GM12878 (cell line): ENCODE measurements at regions not wholly inside any gene's neighbourhood (a gene's known extent, or its start where the extent isn't known, plus 50 kb on each side); places are given as distances from the start of the nearest gene placed in this dataset.

Experiments used
- ATAC-seq: fragments of 200-7000 bp; cut with Tn5 transposase; 3 replicates; pipeline ENCODE4 v1.9.1; 2020; ENCODE audit warnings: mild to moderate bottlenecking, moderate library complexity
- BruUV-seq: library from RNA; stranded (reverse); fragments of 400-500 nt; replicated peaks from 2 replicates; lab custom pipeline; 2021; lab: Mats Ljungman, UMichigan
- CTCF ChIA-PET: fragments of 300-600 bp; sonication (Branson Sonifier 250); formaldehyde crosslinking; extraction: SDS; loops from one replicate; lab custom pipeline; 2021; ENCODE audit warnings: inconsistent platforms; lab: Yijun Ruan, JAX
- POLR2A ChIA-PET: fragments of 350-600 bp; formaldehyde crosslinking; extraction: SDS; loops from one replicate; lab custom pipeline; 2021; ENCODE audit warnings: inconsistent platforms; lab: Charles Lee
- RAD21 ChIA-PET: fragments of 300-600 bp; sonication (Branson Sonifier 250); formaldehyde crosslinking; loops from one replicate; lab custom pipeline; 2023; ENCODE audit warnings: antibody characterized with exemption; ENCODE audit not compliant: unreplicated experiment; lab: Charles Lee
- SMC1A ChIA-PET: fragments of 300-600 bp; sonication (Branson Sonifier 250); formaldehyde crosslinking; loops from one replicate; lab custom pipeline; 2023; ENCODE audit not compliant: unreplicated experiment, uncharacterized antibody; lab: Charles Lee
- DNase-seq: peaks from one replicate; pipeline ENCODE4 v3.0.0-alpha.2; 2011; ENCODE audit warnings: low read depth, low spot score
- FAIRE-seq: peaks from 3 replicates; lab custom pipeline; 2011; peaks lifted over from hg19 to GRCh38; lab: Jason Lieb, UNC
- H2AFZ ChIP-seq: 2 replicates; pipeline ENCODE4 v1.6.0; 2011; ENCODE audit warnings: low read depth, low read length, control low read depth; ENCODE audit not compliant: control insufficient read depth
- H3K27ac ChIP-seq: 2 replicates; pipeline ENCODE4 v1.5.1; 2011; ENCODE audit warnings: control low read depth; ENCODE audit not compliant: control insufficient read depth, insufficient read depth
- H3K27me3 ChIP-seq, 2 experiments: replicated peaks in 1 of 2; 2 replicates each; pipeline versions ENCODE4 v1.6.0 to v1.6.1; 2011; ENCODE audit warnings: low read length in 1 of 2; ENCODE audit not compliant: control insufficient read depth in 2 of 2, insufficient read depth in 2 of 2
- H3K36me3 ChIP-seq, 2 experiments: 2 replicates each; pipeline ENCODE4 v1.5.1; 2011; ENCODE audit warnings: low read length in 1 of 2; ENCODE audit not compliant: control insufficient read depth in 2 of 2, insufficient read depth in 2 of 2
- H3K4me1 ChIP-seq: 2 replicates; pipeline ENCODE4 v1.6.1; 2011; ENCODE audit warnings: mild to moderate bottlenecking, low read length, moderate library complexity, mixed read lengths; ENCODE audit not compliant: control insufficient read depth, insufficient read depth
- H3K4me2 ChIP-seq: 2 replicates; pipeline ENCODE4 v1.6.0; 2011; ENCODE audit warnings: control low read depth; ENCODE audit not compliant: control insufficient read depth, insufficient read depth
- H3K4me3 ChIP-seq: fragments of 200-600 bp; sonication (generic); 2 replicates; pipeline ENCODE4 v1.5.1; 2016
- H3K79me2 ChIP-seq: 2 replicates; pipeline ENCODE4 v1.6.0; 2011; ENCODE audit warnings: low read length; ENCODE audit not compliant: control insufficient read depth, insufficient read depth
- H3K9ac ChIP-seq: 2 replicates; pipeline ENCODE4 v1.8.0; 2011; ENCODE audit warnings: low read length, control low read depth, mixed read lengths; ENCODE audit not compliant: control insufficient read depth, insufficient read depth
- H3K9me3 ChIP-seq: replicated peaks from 3 replicates; pipeline ENCODE4 v1.5.1; 2011; ENCODE audit warnings: mild to moderate bottlenecking, low read length; ENCODE audit not compliant: control insufficient read depth, insufficient read depth
- H4K20me1 ChIP-seq: 2 replicates; pipeline ENCODE4 v1.6.0; 2011; ENCODE audit not compliant: control insufficient read depth, insufficient read depth
- E2F4 ChIP-seq: IDR thresholded peaks from 2 replicates; pipeline ENCODE4 v1.6.1; 2012; ENCODE audit warnings: low read depth, low read length, improper control_type of control experiment
- EED ChIP-seq: sonication (generic); IDR thresholded peaks from 2 replicates; pipeline ENCODE4 v1.6.1; 2016; ENCODE audit warnings: antibody characterized with exemption, low read depth
- IKZF2 ChIP-seq, 2 experiments: fragments of 450-650 bp; IDR thresholded peaks; 2 replicates each; pipeline ENCODE4 v1.6.1; 2017; ENCODE audit warnings: mild to moderate bottlenecking in 2 of 2, moderate library complexity in 2 of 2
- NKRF ChIP-seq: fragments of 450-650 bp; conservative IDR thresholded peaks from 2 replicates; pipeline ENCODE4 v1.6.1; 2017; ENCODE audit warnings: mild to moderate bottlenecking, moderate library complexity
- NRF1 ChIP-seq: conservative IDR thresholded peaks from 2 replicates; pipeline ENCODE4 v1.6.1; 2011; ENCODE audit warnings: mild to moderate bottlenecking, low read depth, low read length, improper control_type of control experiment
- SKIL ChIP-seq: fragments of 450-650 bp; IDR thresholded peaks from 2 replicates; pipeline ENCODE4 v1.6.1; 2017; ENCODE audit warnings: mild to moderate bottlenecking, low read depth, inconsistent platforms; ENCODE audit not compliant: poor library complexity, severe bottlenecking
- SREBF2 ChIP-seq: IDR thresholded peaks from 2 replicates; pipeline ENCODE4 v1.6.1; 2012; ENCODE audit warnings: mild to moderate bottlenecking, low read length
- WGBS: methylation state at CpG from one replicate; pipeline ENCODE4 v1.1.6; 2016; ENCODE audit warnings: low lambda C conversion rate; ENCODE audit not compliant: insufficient replicate concordance, insufficient coverage; ENCODE audit errors: missing lambda C conversion rate; 5-methylcytosine and 5-hydroxymethylcytosine counted together
- in situ Hi-C: fragments of 300-500 bp; cut with MboI; formaldehyde crosslinking; loops from 9 replicates; pipeline ENCODE4 v1.14.3; 2018; ENCODE audit warnings: mixed read lengths
- intact Hi-C: fragments of 100-400 bp; cut with micrococcal nuclease; formaldehyde crosslinking; loops from one replicate; pipeline ENCODE4 v1.14.2; 2022; ENCODE audit not compliant: unreplicated experiment

- H3K9me3 ChIP-seq: no peaks in the 10 kb centered on the region
- CTCF ChIA-PET: no interaction called here
- in situ Hi-C loops (no loop called here), intact Hi-C loops (no loop called here)
- peaks cover 3 to 4% of the 10 kb centered on the region in 2 experiments; a peak in 3 of 4 replicates for H3K27me3 ChIP-seq
- H3K4me1 ChIP-seq: no peaks in the 10 kb centered on the region
- DNase-seq (no peak), FAIRE-seq (no peak), ATAC-seq (no peak)
- no peak overlapping the region for H3K27ac ChIP-seq
- H2AFZ ChIP-seq: no peak overlapping the region
- SMC1A ChIA-PET: no interaction called here
- POLR2A ChIA-PET: no interaction called here
- no peak overlapping the region for H3K9ac ChIP-seq
- H3K4me2 ChIP-seq: no peak overlapping the region
- RAD21 ChIA-PET: no interaction called here
- no peaks in the 10 kb centered on the region for H4K20me1 ChIP-seq
- WGBS: 6% methylated on average over 5 of the region's 5 CpGs
- BruUV-seq: no TSS peak
- no peak overlapping the region for H3K4me3 ChIP-seq
- TF ChIP-seq NKRF (no peak), E2F4 (no peak), NRF1 (no peak), SREBF2 (no peak), EED (no peak), IKZF2 (IDR thresholded peaks at IDR 0.05) (no peak), SKIL (no peak)
- no peaks in the 10 kb centered on the region for H3K36me3 ChIP-seq
- no peaks in the 10 kb centered on the region for H3K79me2 ChIP-seq
These were observed 126.7 kb upstream of the PWP1 start for GRCh38 chr12:107558816-107559382.
